NCI-H1417 treated with DMSO at 0.1 percent for 48 hours (cell line): ENCODE measurements at regions not wholly inside any gene's neighbourhood (a gene's known extent, or its start where the extent isn't known, plus 50 kb on each side); places are given as distances from the start of the nearest gene placed in this dataset.
"Not testable (repeated sequence)": the region's sequence is repeated elsewhere in the genome, so short reads cannot be mapped to it uniquely, and the experiment has no call there.

Experiments used
- DNase-seq: peaks from one replicate; lab custom pipeline; 2025; lab: John Stamatoyannopoulos, UW

DNA sequence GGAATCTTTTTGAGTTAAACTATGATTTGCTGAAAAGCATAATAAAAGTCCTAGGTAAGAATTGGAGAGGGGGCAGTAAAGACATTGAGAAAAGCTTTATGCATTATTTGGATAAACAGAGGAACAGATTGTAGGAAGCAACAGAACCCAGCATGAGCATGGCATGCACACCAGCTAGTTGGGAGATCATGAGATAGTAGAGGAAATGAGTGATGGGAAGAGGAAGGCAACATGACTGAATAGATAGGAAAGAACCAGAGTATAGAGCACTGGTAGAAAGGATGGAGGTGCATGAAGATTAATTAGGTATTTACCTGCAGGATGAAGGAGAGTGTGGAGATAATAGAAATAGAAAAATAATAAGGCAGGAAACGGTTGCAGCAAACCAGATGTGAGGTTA lies 248.5 kb upstream of the LMO3 start:
- DNase-seq: no peak

DNA sequence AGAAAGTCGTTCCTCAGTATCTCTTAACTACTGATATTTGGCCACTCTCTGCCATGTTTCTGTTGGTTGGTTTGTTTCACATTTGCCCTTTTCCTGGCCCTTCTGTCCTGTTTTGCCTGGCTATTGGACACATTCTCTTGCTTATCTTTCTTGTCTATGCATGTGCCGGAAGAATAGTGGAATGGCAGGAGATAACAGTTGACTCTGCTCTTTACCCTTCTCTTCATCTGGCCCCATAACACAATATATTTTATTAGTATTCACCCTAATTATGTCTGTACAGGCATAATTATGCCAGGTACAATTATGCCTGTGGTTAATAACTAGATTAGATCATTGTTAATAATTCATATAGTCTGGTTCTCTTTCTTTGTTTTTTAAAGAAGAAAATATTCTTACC lies 243.5 kb upstream of the LMO3 start:
- DNase-seq: no peak

DNA sequence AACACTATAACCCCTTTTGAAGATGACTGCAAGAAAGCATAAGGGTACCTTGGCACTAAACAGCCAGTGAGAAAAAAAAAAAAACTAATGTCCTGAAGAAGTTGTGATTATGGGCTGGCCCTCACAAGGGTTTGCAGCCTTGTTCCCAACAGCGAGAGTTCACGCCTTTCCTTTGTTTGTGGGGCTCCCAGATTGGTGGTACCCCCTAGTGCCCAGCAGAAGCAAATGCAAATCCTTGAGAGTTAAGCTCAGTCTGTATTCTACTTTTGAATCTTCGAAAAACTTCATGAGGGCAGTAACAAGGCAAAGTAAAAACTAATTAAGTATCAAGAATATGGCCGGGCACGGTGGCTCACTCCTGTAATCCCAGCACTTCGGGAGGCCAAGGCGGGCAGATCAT lies 238.9 kb upstream of the LMO3 start:
- no peak for DNase-seq

DNA sequence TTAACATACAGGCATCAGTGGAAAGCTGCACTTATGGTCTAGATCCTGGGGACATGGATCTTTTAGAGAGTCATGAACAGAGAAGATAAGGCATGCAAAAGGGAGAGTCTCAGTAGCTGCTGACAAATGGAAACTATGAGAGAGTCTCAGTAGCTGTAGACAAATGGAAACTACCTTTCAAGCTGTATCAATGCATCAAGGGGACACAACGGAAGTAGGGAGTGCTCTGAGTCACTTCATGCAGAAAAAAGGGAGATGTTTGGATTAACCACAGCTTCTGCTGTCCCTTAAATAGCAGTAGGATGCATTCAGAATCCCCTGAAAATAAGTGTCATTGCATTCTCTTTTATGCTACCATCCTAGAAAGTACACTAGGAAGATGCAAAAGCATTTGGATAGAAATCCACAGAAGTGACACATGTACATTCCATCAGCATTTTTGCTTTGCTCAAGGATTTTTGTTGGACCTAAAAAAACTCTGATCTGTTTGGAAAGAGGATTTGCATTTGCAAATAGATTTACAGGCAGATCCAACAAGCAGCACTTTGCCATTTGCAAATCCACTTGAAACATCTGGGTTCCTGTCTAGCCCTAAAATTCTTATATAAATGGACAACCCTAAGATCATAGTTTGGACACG lies 227.5 kb upstream of the LMO3 start:
- DNase-seq: no peak

DNA sequence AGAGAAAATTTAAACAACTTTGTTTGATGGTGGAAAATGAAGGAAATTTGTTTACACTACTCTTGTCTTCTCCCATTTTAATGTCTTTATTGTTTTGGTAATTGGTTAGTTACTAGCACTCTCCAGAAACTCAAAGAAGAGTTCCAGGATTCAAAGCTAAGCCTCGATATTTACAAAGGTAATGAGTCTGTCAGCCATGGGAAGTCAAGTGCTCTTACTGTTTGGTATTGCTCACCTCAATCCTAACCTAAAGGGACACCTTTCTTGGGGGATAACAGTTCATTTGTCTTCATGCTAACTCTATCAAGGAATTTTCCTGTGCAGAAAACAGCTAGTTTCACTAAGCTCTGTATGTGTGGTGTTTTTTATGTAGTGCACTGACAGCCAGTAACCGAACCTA lies 222.9 kb upstream of the LMO3 start:
- no peak for DNase-seq

DNA sequence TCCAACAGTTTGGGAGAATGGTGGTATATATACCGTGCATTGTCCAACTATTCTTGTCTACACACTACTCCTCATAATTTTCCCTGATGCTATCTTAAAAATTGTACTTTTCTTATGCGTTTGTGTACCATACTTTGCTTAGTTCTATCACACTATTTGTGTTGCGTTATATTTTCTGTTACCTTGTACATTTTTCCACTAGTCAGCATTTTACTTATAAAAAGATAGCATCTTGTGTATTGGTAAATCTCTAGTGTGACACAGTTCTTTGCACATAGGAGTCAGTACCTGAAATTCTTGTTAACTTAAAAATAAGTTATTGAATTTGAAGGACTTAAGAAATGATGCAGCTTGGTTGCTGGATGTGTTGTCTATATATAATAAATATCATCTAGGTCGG lies 201.8 kb upstream of the LMO3 start:
- DNase-seq: no peak

DNA sequence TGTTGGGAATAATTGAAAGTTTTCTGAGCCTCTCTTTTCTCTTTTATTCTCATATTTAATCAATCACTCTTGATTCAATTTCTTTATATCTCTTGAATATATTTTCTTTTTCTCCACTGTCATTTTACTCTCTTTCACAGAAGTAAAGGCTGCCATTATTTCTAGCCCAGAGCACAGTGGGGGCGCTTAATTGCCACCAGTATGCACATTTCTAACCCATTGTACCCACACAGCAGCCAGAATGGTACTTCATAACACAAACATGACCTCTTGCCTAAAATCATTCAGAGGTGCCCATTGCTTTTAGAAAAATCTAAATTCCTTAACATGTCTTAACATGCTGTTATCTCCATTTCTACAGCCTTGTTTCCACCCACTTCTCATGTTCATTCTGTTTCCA lies 190.2 kb upstream of the LMO3 start:
- no peak for DNase-seq

DNA sequence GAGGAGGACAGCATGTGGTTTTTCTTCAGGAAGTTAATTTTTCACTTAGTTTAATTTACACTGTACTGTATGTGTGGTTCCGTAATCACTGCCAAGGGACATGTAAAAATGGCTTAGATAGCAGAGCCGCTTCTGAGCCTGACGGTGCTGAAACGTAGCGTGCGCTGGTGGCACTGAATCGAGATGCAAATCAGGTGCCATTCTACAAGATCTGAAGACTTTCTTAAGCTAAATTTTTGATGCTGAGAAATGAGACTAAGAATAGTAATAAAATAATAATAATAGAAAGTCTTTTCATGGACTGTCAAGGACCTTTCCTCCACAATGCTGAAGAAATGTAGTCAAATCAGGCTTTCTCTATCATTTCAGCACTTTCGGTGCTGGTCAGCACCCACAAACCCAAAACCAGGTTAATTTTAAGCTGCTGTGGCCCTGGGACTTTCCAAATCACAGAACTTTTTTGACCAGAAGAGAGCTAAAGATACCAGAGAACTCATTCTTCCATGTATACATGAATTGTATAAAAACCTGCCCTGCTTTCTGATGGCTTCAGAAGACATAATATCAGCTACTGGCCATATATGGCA lies 183.3 kb upstream of the LMO3 start:
- no peak for DNase-seq

DNA sequence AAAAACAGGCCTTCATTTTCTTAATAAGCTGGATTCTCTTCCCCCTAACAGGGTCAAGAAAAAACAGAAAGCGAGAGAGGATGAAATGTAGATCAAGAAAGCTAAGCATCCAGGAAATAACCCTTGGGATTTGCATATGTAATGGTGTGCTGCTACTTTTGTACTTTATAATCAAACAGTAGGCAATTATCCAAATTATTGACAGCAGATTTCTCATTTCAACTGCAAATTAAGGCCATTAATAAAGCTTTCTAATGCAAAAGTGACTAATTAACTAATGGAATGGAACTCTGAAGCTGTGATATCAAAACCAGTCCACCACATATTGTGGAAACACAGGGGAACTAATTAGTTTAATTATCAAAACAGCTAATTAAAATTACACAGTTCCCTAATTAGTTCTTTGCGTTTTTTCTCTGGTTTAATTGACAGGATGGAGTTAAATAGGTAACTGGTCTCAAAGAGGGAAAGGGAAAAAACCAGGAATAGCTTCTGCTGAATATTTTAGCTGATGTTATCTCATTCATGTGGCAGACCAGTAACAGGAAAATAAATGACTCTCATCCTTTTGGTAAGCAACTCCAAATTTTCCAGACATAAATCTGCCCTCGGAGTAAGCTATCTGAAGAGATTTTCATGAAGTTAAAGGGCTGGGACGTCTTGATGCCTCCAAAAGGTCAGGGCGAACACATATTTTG lies 182.7 kb upstream of the LMO3 start:
- no peak for DNase-seq

DNA sequence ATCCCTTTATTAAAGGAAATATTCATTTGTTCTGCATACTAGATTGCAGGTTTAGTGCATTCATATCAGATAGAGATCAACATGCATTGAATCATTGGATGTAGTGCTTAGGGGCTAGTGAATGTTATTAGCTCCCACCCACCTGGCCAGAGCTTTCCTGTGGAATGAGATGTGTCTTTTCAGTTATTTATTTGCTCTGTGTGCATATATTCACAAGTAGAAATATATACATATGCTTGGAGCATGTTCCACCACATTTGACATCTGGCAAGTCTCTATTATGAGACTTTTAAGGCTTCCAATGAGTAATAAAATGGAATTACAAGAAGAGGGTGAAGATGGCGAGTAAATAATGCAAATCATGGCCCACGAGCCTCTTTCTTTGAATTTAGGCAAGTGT lies 180.0 kb upstream of the LMO3 start:
- DNase-seq: no peak

DNA sequence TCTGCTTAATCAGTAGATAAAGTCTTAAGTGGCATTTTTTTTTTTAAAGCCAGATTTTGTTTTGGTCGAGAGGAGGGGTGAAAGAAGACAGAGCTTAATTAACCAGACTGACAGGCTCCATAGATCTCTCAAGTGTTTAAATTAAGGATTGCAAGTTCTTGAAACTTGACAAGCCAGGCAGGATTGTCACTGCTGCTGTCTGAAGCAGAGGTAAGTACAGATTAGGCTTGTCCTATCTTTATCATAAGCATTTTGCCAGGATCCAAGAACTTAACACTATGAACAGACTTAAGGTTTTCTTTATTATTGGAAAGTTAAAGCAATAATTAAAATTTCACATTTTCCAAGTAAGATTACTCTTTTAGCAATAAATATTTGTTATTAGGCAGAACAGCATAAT lies 179.6 kb upstream of the LMO3 start:
- DNase-seq: no peak

DNA sequence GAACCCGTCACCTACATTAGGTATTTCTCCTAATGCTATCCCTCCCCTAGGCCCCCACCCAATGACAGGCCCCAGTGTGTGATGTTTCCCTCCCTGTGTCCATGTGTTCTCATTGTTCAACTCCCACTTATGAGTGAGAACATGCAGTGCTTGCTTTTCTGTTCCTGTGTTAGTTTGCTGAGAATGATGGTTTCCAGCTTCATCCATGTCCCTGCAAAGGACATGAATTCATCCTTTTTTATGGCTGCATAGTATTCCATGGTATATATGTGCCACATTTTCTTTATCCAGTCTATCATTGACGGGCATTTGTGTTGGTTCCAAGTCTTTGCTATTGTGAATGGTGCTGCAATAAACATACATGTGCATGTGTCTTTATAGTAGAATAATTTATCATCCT lies 163.2 kb upstream of the LMO3 start:
- DNase-seq: not testable (repeated sequence)

DNA sequence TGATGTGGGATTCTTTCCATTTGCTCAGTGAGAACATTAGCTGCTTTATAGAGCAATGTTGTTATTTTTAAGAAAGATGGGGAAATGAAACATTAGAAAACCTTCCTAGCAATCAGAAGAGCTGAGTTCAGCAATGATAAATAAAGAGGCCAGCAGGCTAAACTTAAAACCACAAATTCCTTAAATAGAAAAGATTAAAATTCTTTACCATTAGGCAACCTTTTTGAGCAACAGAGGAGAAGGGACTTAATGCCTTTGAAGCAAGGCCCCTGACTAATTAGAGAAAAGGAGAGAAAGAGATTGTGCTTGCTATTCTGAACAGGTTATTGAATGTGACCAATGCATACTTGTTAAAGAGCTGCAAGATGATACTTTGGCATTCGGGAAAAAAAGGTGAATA lies 160.8 kb upstream of the LMO3 start:
- DNase-seq: no peak

DNA sequence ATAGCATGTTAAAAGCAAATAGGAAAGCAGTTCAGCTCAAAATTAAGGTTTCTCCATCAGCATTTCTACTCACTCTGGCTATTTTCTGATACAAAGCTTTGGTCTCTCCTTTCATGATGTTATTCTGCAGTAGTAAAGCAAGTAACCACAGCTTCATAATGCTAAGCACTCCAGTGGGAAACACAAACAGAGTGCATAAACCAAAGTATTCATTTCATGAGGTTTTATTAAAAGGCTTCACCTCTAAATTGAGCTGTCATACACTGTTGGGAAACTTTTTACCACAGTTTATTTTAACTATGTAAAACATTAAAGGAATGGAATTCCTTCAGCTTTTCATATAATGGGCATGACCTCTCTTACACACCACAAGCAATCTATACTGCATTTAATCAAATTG lies 157.9 kb upstream of the LMO3 start:
- no peak for DNase-seq

DNA sequence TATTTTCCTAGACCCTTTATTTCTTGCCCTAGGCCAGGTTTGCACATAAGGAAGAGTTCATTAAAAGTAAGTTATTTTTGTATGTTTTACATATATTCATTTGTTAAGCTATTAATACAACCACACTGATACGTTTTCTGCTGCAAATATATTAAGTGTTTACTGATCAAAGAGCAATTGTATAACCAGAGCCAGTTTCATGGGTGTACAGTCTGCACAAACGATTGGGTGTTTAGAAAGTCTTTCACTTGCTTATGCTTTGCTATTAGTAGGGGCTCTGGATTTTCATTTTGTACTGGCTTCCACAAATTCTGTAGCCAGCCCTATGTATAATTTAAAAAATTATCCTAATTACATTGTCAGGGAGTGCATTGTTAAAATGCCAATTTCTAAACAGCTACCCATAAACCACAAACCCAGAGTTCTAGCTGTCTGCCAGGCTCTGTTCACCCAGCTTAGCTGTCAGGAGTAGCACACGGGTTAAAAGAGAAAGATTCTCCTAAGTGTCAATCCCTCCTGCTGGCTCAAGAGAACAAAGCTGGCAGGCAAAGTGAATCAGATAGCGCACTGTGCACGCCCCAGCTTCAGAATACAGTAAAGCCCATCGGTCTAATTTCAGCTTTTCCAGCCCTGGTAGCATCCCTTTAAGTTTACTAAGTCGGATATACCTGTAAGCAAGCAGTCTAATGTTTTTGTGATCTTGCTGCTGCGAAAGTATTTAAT lies 151.0 kb upstream of the LMO3 start:
- peak; percentile 24 for DNase-seq

DNA sequence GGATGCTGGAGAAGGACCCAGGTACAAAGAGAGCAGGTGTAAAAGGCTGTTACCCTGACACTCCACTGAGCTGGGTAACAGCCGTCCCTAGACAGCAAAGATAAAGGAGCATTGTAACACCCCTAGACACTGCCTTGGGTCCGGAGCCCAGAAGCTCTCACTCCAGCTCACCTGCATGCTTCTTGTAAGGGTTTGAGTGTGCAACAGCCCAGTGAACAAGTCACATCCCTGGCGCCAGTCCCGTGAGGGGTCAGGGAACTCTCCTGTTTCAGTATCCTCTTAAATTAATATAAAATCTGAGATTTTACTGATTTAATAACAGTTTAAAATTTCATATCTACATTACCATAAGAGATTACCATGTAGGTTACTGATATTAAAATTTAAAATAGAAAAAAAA lies 124.8 kb upstream of the LMO3 start:
- no peak for DNase-seq

DNA sequence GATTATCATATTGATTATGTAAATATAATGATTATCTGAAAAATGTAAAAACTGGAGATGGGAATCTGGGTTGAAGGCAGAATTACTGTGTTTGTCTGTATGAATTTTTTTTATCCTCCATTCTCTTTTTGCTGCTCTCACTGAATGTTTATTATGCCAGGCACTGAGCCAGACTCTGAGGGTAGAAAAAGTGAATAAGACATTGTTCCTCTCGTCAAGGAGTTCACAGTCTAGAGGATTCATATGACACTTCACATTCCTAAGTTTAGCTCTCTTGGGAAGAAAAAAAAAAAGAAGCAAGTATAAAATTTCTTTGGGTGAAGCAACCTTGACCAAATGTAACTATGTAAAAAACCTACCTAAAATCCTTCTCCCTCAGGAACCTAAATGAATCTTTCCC lies 120.9 kb upstream of the LMO3 start:
- DNase-seq: no peak

DNA sequence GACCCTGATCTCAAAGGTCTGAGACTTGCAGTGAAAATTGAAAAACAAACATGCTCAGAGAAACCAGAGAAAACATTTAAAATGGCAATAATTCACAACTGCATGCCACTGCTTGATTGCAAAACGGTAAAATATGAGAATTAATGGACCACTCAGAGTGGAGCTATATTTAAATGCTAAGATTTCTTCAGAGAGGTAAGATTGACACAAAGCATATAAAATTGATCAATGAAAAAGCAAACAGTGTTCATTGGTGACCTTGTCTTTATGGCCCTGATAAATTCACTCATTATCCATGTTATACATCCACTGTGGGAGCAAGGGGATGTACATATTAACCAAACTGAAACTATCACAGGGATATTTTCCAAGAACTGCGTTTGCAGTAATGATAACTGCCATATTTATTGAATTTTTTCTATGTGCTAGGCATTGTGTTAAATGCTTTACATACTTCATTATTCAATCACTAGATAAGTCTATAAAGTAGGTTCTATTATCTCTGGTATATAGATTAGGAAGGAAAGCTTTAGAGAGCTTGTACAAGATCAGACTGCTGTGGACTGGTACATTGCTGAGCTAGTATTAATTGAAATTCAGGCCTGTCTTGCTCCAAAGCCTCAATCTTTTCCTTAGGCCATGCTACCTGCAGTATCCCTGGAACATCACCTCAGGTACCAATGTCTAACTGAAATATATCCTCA lies 113.9 kb upstream of the LMO3 start:
- no peak for DNase-seq

DNA sequence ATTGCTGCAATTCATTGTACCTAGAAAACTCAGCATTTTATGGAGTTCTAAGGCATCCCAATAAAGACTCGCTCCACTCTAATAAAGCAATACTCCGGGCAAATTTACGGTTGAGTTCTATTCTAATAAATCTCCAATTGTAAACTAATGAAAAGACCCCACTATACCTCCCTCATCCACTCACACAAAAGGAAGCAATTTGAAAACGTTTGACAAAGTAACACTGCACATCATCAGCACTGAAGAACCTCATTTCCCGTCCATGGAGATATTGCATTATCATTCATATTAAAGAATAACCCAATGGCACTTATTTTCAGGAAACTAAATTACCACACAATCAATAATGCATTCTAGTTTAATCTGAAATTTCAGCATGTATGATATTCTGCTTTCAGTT lies 111.0 kb upstream of the LMO3 start:
- no peak for DNase-seq

DNA sequence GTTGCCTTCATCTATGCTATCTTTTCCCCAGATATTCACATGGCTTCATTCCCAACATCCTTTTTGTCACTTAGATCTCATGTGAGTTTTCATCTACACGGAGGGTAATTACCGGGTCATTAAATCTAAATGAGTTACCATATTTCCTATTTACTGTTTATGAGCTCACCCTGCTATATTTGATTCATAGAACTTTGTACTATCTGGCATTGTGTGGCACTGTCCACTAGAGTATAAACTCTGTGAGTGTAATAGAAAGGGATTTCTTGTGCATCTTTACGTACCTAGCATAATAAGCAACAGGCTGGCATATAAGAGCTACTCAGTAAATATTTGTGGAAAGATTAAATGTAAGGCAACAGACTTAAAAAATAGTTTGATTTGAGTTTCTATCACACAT lies 86.1 kb upstream of the LMO3 start:
- DNase-seq: no peak

DNA sequence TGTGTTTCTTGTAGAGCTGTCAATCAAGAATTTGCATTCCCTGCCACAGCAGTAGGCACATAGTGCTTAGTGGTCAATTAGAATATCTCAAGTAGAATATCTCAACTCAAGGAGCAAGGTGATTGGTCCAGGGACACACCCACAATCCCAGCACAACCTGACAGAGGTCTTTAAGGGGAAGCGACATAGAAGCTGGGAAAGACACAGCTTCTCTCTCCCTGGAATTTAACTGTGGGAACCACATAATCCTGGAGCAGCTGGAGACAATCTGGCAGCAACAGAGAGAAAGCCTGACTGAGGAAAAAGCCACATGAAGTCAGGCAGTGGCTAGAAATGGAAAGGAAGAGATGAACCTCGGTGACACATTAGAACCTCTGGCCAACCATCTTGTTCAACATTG lies 85.7 kb upstream of the LMO3 start:
- no peak for DNase-seq

DNA sequence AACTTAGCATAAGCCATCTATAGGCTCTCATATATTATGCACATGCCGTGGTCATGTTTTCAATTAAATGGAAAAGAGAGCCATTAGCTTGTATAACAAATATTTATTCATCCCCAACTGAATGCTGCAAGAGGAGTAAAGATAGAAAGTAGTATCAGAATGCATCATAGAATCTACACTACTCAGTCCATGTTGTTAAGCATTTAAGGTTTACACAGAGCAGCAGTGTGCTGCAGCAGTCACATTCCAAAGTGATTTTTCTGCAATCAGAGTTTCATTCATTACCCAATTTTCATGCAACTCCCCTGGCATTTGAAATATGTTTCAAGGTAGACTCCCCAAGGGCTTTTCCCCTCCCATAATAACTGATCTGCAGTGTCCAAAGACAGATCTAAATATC lies 82.2 kb upstream of the LMO3 start:
- no peak for DNase-seq

DNA sequence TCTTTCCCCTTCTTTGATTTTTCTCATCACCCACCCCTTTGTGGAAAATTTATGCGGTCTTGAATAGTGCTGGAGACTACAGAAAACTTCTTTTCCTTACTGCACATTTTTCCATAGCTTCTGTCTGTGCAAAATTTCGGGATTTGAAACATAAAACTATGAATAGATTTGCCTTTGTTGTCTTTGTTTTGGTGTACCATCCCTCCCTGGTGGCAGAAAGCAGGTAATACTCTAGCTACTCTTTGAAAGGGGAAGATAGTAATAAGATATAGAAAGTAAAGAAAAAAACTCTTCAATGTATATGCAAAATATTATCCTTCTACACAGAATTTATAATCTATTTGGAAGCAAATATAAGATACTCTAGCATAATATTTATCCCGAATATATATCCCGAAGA lies 79.1 kb upstream of the LMO3 start:
- DNase-seq: no peak
